Ureter (tissue), 1 donor: ENCODE measurements at regions not wholly inside any gene's neighbourhood (a gene's known extent, or its start where the extent isn't known, plus 50 kb on each side); places are given as distances from the start of the nearest gene placed in this dataset.
"Not testable (repeated sequence)": the region's sequence is repeated elsewhere in the genome, so short reads cannot be mapped to it uniquely, and the experiment has no call there.

Source experiments
- DNase-seq: peaks from one replicate; pipeline ENCODE4 v3.0.0-alpha.2; 2020; ENCODE audit warnings: low spot score
- donor health status: DM: yes; HTN: yes; CAD: no.

- no peak for DNase-seq
Measured at GRCh38 chr12:123061441-123062205, 81.1 kb downstream of the ARL6IP4 start.

- DNase-seq = no peak
Measured at GRCh38 chr12:123059500-123059899, 79.0 kb downstream of the ARL6IP4 start.

DNA sequence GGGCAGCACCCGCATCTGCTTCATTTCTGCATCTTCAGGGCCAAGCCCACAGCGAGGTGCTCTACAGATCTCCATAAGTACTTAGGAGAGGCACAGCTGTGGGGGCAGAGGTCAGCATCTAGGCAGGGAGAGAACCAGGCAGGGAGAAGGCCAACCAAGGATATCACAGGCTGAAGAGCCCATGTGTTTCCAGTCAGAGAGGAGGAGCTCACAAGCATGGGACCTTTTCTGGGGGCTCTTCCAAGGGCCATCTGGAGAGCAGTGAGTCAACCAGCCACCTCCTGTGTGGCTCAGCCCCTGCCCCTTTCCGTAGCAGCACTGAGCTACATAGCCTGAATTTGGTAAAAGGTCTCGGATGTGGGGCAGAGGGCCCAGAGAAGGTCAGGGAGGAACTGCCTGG, 78.5 kb downstream of the ARL6IP4 start:
- DNase-seq = no peak

DNA sequence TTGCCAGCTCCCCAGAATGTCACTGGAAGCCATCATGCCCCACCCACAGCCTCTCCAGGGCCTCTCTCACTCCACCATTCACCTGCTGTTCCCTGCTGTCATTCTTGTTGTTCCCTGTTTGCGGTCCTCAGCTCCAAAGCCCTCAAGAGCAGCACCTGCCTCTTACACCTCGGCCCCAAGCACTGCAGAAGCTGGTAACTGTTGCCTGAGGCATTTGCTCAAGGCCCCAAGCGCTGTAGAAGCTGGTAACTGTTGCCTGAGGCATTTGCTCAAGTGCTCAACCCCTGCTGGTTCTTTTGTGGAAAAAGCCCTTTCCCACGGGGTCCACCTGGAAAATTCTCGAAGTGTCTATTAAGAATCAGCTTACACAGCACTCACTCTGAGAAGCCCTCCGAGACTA, 78.0 kb downstream of the ARL6IP4 start:
- DNase-seq = no peak

- DNase-seq = no peak
Measured at GRCh38 chr12:123057513-123058265, 77.2 kb downstream of the ARL6IP4 start.

- DNase-seq = no peak
Measured at GRCh38 chr12:123056709-123057108, 76.2 kb downstream of the ARL6IP4 start.

DNA sequence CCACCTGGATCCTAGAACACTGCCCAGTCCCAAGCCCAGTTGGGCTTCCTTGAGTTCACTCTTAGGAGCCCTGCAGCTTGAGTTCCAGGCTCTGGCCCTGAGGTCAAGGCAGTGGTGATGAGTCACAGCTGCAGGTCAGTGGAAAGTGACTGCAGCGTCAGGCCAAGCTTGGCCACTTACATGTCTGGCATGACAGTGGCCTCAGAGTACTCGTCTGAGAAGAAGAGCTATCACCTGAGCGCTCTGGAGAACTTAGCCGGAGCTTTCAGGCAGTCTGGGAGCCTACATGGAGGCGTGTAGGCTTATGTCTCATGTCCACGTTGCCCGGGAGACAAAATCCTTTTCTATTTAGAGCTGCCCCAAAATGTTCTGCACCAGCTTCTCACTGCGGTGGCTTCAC, 75.6 kb downstream of the ARL6IP4 start:
- no peak for DNase-seq

- no peak for DNase-seq
Measured at GRCh38 chr12:123055281-123055766, 74.8 kb downstream of the ARL6IP4 start.

DNA sequence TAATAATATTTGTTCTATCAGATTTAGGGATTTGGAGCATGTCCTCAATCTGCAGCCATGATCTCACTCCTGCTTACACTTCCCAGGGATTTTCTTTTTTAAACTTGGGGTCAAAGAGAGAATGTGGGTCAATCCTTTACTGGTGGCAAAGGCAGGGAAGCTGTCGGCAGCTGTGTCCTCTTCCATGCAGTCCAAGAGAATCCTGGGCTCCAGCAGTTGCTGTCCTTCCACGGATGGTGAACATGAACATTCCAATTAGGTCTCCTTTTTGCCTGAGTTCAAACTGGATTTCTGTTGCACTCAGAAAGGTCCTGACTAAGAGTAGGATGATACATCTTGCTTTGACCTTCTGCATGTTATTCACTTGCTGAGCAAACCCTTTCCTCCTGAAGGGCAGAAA, 73.9 kb downstream of the ARL6IP4 start:
- no peak for DNase-seq

GRCh38 chr12:123051556-123051955, 71.1 kb downstream of the ARL6IP4 start:
- no peak for DNase-seq

DNA sequence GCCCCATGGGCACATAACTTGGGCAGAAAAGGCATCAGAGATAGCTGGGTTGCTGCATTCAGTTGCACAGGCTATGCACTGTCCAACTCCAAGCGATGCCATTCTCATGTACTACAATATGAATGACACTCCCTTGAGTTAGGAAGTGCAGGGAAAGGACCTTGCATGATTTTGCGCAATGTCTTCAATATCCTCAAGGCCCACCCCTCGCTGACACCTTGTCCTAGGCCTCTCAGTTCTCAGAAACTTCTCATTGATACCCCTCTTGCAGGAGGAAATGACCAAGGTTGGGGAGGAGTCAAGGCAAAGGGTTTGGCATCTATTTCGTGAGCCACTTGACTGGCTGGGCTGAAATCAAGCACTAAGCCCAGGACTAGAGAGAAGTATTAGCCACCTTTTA, 70.4 kb downstream of the ARL6IP4 start:
- DNase-seq = no peak

DNA sequence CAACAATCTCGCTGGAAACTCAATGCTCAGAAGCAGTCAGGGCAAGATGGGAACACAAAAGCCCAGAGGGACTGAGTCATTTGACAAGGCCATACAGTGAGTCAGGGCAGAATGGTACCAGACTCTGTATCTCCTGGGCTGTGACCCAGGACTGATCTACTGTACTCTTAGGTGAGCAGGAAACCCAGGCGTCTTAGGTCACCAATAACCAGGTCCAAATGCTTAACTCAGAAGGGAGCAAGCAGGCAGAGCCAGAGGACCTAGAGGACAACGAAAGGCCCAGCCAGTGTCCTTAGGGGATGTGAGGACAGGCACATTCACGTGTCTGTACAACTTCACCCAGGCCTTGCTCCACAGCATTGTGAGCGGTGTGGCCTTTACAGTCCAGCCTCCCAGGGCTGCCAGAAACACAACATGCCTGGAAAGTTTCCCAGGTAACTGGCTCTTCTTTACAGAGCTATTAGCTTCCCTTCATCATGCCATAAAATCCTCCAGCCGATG, 69.9 kb downstream of the ARL6IP4 start:
- no peak for DNase-seq

GRCh38 chr12:123049398-123050240, 69.1 kb downstream of the ARL6IP4 start:
- DNase-seq = no peak

GRCh38 chr12:123047892-123048291, 67.4 kb downstream of the ARL6IP4 start:
- DNase-seq = not testable (repeated sequence)

- no peak for DNase-seq
Measured at GRCh38 chr12:123047289-123047688, 66.8 kb downstream of the ARL6IP4 start.

DNA sequence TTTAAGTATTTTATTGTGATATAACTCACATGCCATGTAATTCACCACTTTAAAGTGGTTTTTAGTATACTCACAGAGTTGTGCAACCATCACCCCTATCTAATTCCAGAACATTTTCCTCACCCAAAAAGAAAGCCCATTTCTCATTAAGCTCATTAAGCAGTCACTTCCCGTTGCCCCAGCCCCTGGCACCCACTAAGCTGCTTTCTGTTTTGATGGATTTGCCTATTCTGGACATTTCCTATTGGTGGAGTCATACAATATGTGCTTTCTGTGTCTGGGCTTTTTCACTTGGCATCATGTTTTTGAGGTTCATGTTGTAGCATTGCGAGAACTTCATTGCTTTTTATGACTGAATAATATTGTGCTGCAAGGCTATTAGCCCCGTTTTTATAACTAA, 66.0 kb downstream of the ARL6IP4 start:
- DNase-seq = no peak

DNA sequence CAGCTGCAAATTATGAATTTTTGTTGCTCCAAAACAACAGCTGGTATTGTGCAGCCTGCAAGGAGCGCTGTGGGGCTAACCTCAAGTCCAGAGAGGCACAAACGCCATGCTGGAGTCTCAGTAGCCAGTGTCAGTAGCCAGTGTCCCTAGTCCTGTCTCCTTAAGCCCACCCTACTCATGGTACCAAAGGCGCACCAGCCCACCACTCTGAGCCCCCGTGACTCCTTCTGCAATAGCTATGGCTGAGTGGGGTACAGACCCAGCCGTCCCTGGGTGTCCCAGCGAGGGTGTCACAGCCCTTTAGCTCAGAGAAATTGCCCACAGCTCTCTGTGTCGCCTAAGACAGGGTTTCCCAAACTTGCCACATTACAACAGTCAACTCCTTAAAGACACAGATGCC, 65.2 kb downstream of the ARL6IP4 start:
- DNase-seq = no peak

GRCh38 chr12:123044351-123044750, 63.9 kb downstream of the ARL6IP4 start:
- DNase-seq = no peak

DNA sequence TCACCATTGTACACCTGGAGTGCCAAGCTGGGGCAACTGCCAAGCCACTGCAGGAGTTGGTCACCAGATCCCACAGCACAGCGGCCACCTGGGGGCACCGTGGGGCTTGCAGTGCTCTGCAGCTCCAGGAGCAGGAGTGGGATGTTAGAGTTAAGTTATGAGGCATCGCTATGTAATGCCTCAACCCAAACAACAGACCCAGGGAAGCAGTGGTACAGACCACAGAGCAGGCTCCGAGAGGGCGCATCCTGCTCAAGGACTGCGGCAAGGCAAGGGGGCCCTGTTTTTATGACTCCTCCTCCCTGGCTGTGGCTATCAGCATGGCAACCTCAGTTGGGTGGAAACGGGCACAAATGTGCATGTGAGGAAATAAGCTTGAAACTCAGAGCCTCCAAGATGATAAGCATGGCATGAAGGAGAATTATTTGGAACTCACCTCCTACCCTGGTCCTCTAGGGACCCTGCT, 63.1 kb downstream of the ARL6IP4 start:
- peak; percentile 90 for DNase-seq

DNA sequence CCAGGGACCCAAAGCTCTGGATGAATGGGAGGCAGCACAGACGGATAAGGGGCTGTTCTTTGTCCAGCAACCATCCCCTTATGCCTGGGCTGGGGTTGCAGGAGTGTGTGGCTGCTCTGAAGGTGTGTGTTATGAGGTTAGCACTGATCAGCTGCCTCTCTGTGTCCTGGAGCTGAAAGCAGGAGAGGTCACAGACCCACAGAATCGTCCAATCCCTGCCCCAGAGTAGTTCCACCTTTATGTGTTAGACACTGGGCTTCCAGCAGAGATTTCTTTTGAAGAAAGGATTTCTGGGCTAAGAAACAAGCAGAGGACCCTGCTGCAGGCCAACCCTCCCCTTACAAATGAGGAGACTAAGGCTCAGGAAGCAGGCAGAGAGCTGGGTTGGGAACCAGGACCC, 62.4 kb downstream of the ARL6IP4 start:
- DNase-seq = no peak

- DNase-seq = peak; percentile 57
Measured at GRCh38 chr12:123041811-123042655, 61.6 kb downstream of the ARL6IP4 start.
